ENCODE measurements at regions not wholly inside any gene's neighbourhood (a gene's known extent, or its start where the extent isn't known, plus 50 kb on each side); places are given as distances from the start of the nearest gene placed in this dataset.
"Not testable (repeated sequence)": the region's sequence is repeated elsewhere in the genome, so short reads cannot be mapped to it uniquely, and the experiment has no call there.

DNA sequence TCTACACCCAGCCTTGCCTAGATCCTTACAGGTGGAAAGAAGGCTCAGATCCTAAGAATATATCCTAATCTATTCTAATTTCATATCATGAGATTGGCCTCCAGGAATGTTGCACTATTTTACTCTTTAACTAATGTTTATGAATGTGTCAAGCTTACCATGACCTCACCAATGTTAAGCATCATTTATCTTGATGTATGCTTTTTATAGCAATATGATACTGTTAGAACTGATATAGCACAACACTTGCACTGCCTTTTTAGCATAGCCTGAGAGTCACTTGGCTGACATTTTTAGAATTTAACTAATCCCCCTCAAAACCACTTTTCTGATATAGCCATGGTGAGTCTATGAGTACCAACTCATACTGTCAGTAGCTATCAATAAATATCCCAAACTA is 191.5 kb upstream of the NR2F2 start:
- no peak for DNase-seq

GRCh38 chr15:96142498-96142897 is 188.0 kb upstream of the NR2F2 start:
- DNase-seq: no peak

DNA sequence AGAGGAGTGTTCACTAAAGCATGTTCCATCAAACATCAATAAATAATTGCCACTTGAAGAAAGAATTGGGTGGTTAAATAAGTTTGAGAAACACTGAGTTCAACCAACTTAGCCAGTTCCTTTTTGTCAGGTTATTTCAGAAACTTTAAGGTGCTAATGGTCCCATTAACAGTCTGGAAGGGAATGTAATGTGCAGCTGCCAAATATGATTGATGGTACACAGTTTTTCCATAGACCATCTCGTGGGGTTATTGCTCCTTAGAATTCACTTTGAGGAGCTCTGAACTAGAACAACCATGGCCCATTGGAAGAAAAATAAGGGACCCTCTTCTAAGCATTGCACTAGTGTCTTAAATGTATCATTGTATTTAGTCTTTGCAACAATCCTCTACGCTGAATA is 185.8 kb upstream of the NR2F2 start:
- no peak for DNase-seq

GRCh38 chr15:96146726-96147125 is 183.8 kb upstream of the NR2F2 start:
- DNase-seq: no peak

DNA sequence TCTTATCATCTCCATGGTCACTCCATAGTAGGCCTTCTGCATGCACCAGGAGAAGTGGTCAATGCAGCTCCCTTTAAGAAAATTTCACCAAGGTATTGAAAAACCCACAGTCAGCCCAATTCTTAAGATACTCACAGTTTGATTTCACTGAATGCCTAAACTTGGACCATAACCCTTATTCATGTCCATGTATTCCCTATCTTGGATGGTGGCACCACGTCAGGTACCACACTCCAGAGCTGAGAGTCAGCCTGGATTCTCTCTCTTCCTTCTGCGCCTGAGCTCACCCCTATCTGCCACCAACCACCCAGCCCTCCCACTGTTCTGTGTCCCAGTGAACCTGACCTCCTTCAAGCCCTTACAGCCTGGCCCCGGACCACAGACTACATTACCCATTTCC is 183.2 kb upstream of the NR2F2 start:
- DNase-seq: no peak

DNA sequence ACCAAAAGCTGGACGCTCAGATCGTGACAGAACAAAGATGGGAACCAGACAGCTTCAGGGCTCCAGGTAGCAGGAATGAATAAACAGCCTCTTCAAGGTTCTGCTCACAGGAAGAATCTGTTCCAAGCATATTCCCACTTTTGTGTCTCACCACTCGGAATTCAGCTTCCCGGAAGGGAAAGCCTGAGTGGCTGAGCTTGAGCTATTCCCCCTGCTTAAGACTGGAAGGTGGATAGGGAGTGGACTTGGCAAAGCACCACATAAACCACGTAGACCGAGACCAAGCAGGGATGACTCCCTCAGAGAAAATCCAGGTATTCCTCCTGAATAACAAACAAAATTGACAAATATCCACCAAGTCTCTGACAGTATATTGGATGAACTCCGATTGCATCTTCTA is 180.2 kb upstream of the NR2F2 start:
- DNase-seq: no peak

DNA sequence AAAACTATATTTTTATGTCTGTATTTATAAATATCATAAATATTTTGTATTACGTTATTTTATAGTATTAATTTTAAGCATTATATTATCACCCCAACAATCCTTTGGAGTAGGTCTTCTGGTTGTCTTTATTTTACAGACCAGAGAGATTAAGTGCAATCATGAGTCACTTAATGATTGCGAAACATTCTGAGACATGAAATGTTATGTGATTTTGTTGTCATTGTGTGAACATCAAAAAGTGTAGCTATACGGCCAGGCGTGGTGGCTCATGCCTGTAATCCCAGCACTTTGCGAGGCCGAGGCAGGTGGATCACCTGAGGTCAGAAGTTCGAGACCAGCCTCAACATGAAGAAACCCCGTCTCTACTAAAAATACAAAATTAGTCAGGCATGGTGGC is 178.8 kb upstream of the NR2F2 start:
- DNase-seq: not testable (repeated sequence)

GRCh38 chr15:96153929-96154328 is 176.6 kb upstream of the NR2F2 start:
- DNase-seq: no peak

GRCh38 chr15:96158938-96159337 is 171.6 kb upstream of the NR2F2 start:
- no peak for DNase-seq

DNA sequence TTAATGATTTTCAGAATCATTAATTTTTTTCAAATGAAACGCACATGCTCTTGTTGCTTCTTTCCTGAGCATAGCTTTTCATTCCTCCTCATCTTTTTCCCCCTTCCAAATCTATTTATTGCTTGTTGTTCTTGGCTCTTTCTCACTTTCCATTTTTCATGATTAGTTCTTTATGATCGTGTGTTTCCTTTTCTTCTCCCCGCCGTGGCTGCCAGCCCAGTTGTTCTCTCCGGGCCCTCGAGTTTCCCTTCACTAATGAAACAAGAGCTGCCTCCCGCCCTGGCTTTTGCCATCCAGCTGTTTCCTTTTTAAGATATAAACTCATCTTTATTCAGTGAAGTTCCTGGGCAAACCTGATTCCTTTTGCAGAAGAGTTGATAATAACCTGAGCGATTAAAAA is 170.2 kb upstream of the NR2F2 start:
- DNase-seq: no peak

DNA sequence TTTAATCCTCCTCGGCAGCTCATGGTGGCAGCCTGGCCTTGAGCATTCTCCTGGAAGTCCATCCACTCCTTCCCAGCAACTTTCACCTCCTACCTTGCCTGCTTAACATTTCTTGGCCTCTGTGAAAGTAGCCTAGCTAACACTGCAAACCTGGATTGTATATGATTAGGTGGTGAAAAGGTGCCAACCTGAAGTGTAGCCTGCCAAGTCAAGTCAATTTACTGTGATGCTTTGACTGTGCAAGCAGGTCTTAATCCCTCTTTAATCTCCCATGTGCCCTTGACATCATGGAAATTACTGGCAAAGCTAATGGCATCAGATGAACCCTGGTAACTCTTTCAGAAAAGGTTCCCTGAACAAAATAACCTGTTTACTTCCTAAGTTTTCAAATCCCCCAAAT is 169.7 kb upstream of the NR2F2 start:
- DNase-seq: no peak

- no peak for DNase-seq
Measured at GRCh38 chr15:96162322-96162721, 168.2 kb upstream of the NR2F2 start.

DNA sequence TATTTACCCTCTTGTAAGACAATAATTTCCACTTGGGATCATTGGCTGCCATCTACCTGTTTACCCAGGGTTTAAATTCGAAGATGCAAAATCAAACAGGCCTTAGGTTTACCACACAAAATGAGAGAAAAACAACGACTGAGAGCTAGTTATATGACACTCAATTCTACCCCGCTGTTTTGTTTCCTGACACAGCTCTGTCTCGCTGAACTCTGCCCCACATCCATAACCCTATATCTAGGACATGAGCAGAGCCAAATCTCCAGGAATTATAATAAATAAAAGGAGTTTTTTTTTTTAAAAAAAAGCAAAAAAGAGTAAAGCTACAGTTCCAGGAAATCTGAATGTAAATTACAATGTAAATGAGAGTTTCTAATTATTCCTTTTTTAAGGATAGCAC is 165.4 kb upstream of the NR2F2 start:
- DNase-seq: no peak

- DNase-seq: no peak
Measured at GRCh38 chr15:96165775-96166174, 164.7 kb upstream of the NR2F2 start.

GRCh38 chr15:96166223-96167200 is 164.0 kb upstream of the NR2F2 start:
- no peak for DNase-seq

GRCh38 chr15:96170616-96170978 is 159.9 kb upstream of the NR2F2 start:
- not testable (repeated sequence) for DNase-seq

DNA sequence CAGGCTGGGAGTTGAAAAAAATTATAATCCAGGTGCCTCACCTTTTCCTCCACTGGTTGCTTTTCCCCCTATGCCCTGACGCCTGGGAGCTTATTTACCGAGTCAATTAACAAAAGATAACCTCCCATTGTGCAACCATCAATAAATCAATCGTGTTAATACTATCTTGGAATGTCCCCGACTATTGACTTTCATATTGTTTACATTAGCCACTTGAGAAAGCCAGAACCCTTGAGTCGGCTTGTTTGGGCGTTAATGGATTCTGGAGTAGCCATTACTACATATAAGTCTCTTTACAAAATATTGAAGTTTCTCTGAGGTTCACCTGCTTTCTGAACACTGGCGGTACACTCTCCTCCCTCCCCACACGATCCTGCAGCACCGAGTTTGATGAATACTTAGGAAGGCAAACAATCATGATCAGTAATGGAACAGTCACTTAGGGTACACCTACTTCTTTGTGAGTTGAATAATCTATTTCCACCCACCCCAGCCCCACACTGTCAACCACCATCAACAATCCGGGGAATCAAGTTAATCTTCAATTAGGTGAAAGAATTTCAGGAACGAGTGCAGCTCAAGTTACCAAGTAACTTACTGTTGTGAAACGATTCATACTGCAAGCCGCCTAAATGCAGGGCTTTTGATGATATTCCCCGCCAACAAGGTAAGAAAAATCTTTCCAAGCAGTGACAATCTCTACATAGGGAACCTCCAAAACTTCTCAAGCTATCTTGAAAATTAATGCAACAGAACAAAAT is 159.3 kb upstream of the NR2F2 start:
- no peak for DNase-seq

DNA sequence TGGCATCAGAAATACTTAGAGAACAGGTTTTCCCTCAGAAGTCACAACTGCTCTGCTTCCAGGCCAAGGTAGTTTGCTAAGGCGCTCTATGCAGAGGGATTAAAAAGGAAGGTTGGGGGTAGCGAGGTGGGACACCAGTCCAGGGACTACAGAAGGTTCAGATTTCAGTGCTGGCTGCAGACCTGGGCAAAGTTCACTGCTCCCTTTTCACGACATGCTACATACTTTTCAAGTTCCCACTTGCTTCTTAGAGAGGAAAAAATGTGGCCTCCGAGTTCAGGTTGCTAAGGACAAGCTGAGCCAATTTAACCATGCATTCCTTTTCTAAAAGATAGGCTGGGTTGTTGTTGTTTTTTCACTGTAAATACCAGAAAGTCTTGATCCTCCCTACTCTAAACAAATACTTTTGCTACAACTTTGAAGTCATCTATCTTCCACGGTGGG is 158.6 kb upstream of the NR2F2 start:
- no peak for DNase-seq

- no peak for DNase-seq
Measured at GRCh38 chr15:96172417-96172816, 158.1 kb upstream of the NR2F2 start.

DNA sequence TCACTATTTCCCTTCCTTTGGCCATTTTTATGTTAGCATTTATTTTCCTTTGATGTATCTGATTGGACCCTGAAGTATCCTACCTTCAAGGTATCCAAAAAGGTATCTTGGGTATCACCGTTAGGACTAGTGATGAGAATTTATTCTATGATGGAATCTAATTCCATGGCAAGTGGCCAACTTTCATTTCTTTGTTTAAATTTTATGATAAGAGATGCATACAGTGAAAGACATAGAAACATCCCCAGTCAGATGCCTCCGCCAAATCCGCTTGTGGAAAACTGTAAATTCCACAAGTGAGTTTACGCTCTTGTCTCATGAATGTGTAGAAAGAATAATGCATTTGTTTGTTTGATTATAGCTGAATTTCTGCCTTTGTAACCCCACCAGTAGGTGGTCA is 153.7 kb upstream of the NR2F2 start:
- DNase-seq: no peak

DNA sequence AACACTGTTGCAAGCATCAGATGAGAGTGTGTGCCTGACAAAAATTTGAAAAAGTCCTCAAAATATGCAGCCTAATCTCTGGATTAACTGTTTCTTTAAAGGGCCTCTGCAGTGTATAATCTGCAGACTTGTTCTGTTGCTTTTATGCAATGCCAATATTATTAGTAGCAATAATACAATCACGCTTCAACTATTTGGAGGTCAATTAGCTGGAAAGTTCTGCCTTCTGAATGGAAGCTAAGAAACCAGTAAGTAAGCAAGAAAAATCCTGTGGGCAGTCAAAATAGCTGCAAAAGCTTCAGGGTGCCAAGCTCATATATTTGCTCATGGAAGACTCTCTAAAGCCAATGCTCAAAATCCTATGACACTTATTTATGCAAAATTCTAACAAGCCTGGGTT is 153.2 kb upstream of the NR2F2 start:
- DNase-seq: no peak

DNA sequence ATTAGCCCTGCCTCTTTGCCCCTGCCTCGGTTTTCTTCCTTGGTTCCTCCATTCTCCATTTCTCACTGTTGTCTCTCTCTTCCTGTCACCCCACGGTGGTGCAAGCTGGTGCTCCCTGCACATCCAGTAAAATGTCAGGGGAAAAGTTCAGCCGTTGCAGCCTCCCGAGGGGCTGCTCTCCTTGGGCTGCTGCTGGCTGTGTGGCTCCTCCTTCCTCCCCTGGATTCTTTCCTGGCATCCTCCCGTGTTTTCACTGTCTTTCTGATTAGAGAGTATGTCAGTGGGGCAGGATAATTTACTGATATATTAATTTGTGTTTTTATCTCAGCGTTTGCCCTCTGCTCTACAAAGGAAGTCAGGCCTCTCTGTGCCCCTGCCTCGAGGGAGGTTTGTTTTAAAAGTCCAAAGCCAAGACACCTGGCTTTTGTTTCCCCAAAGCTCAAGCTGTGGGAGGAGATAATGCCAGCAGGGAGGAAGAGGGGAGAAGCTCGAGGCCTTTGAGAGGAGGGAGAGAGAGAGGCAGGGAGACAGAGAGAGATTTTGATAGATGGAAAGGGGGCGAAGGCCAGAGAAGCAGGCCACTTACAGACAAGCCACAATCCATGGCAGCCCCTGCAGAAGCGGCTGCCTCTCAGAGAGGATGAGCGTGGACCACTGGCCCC is 150.3 kb upstream of the NR2F2 start:
- no peak for DNase-seq

DNA sequence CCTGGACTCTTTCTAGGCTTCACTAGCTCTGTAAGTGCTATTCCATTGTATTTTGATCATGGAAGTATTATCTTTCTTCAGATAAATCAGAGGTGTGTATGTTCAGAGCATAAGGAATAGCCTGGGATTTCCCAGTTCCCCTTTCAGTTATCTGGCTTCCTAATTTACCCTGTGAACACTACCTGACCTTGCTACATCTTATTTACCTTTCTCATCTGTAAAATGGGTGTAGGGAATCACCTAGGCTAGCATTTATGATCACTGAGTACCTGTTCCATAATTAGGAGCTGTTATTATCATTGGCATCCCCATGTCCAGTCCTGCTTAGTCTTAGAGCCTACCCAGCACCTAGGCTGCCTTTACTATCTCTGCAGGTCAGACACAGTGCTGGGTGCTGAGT is 149.3 kb upstream of the NR2F2 start:
- no peak for DNase-seq

- DNase-seq: no peak
Measured at GRCh38 chr15:96181873-96182301, 148.6 kb upstream of the NR2F2 start.
